Keratinocyte (primary cell): ENCODE measurements at regions not wholly inside any gene's neighbourhood (a gene's known extent, or its start where the extent isn't known, plus 50 kb on each side); places are given as distances from the start of the nearest gene placed in this dataset.

ENCODE experiments used
- DNase-seq: peaks from one replicate; pipeline ENCODE4 v3.0.0-alpha.2; 2011; ENCODE audit warnings: low read depth, missing footprints, low spot score
- FAIRE-seq: peaks from 2 replicates; lab custom pipeline; 2011; peaks lifted over from hg19 to GRCh38; lab: Jason Lieb, UNC
- H2AFZ ChIP-seq: 2 replicates; pipeline ENCODE4 v1.6.0; 2012; ENCODE audit warnings: low read length, control low read depth, inconsistent platforms; ENCODE audit not compliant: control insufficient read depth
- H3K27ac ChIP-seq: 2 replicates; pipeline ENCODE4 v1.5.1; 2011; ENCODE audit warnings: low read length; ENCODE audit not compliant: control insufficient read depth, insufficient read depth
- H3K27me3 ChIP-seq: 3 replicates; pipeline ENCODE4 v1.6.0; 2011; ENCODE audit warnings: low read length; ENCODE audit not compliant: control insufficient read depth, insufficient read depth; ENCODE audit errors: extremely low read depth
- H3K36me3 ChIP-seq, 2 experiments: 2 replicates in 1 of 2; 3 replicates in 1 of 2; pipeline ENCODE4 v1.5.1; 2011; ENCODE audit warnings: low read length in 2 of 2, mild to moderate bottlenecking in 1 of 2; ENCODE audit not compliant: control insufficient read depth in 2 of 2, insufficient read depth in 2 of 2; ENCODE audit errors: extremely low read depth in 1 of 2
- H3K4me1 ChIP-seq: 3 replicates; pipeline ENCODE4 v1.5.1; 2011; ENCODE audit warnings: low read length; ENCODE audit not compliant: control insufficient read depth, insufficient read depth; ENCODE audit errors: extremely low read depth
- H3K4me2 ChIP-seq: 3 replicates; pipeline ENCODE4 v1.6.0; 2011; ENCODE audit warnings: low read depth, low read length; ENCODE audit not compliant: control insufficient read depth, insufficient read depth; ENCODE audit errors: extremely low read depth
- H3K4me3 ChIP-seq, 3 experiments: fragments of 200-600 bp in 1 of 3; sonication (generic) in 1 of 3; 2 replicates in 2 of 3; 3 replicates in 1 of 3; pipeline ENCODE4 v1.5.1; 2011 to 2016; ENCODE audit warnings: low read length in 3 of 3, mild to moderate bottlenecking in 3 of 3, control low read depth in 2 of 3, inconsistent platforms in 1 of 3, low read depth in 1 of 3, mixed read lengths in 1 of 3, mixed run types in 1 of 3, moderate library complexity in 1 of 3; ENCODE audit not compliant: control insufficient read depth in 2 of 3, insufficient read depth in 2 of 3; ENCODE audit errors: extremely low read depth in 1 of 3
- H3K79me2 ChIP-seq: 2 replicates; pipeline ENCODE4 v1.6.0; 2012; ENCODE audit warnings: low read length; ENCODE audit not compliant: control insufficient read depth, insufficient read depth
- H3K9ac ChIP-seq: 3 replicates; pipeline ENCODE4 v1.6.0; 2011; ENCODE audit warnings: low read length; ENCODE audit not compliant: control insufficient read depth, insufficient read depth; ENCODE audit errors: extremely low read depth
- H3K9me1 ChIP-seq: 3 replicates; pipeline ENCODE4 v1.6.0; 2011; ENCODE audit warnings: low read length; ENCODE audit not compliant: control insufficient read depth, insufficient read depth; ENCODE audit errors: extremely low read depth
- H3K9me3 ChIP-seq: 2 replicates; pipeline ENCODE4 v1.5.1; 2012; ENCODE audit warnings: low read depth, low read length; ENCODE audit not compliant: control insufficient read depth
- H4K20me1 ChIP-seq: 3 replicates; pipeline ENCODE4 v1.6.0; 2011; ENCODE audit warnings: low read length; ENCODE audit not compliant: control insufficient read depth, insufficient read depth; ENCODE audit errors: extremely low read depth
- EZH2 ChIP-seq: IDR thresholded peaks from one replicate; pipeline ENCODE4 v1.6.1; 2012; ENCODE audit warnings: inconsistent platforms, mild to moderate bottlenecking, low read length, moderate library complexity
- dilution Hi-C: fragments of 300-500 bp; cut with MboI; formaldehyde crosslinking; loops from one replicate; pipeline ENCODE4 v1.7.0; 2020; ENCODE audit warnings: low sequenced_read_pairs; ENCODE audit not compliant: extremely low pct_ligation_motif_present
- TF ChIP-seq, protein P1 (sequence below), 3 experiments: IDR thresholded peaks in 1 of 3; conservative IDR thresholded peaks in 1 of 3; optimal IDR thresholded peaks in 1 of 3; 2 replicates in 2 of 3; 3 replicates in 1 of 3; pipeline versions ENCODE3 to v1.5.1; 2011; ENCODE audit warnings: low read length in 3 of 3, mild to moderate bottlenecking in 3 of 3, moderate library complexity in 2 of 3, control low read depth in 1 of 3, inconsistent platforms in 1 of 3; ENCODE audit not compliant: insufficient read depth in 2 of 3; ENCODE audit errors: extremely low read depth in 1 of 3

DNA sequence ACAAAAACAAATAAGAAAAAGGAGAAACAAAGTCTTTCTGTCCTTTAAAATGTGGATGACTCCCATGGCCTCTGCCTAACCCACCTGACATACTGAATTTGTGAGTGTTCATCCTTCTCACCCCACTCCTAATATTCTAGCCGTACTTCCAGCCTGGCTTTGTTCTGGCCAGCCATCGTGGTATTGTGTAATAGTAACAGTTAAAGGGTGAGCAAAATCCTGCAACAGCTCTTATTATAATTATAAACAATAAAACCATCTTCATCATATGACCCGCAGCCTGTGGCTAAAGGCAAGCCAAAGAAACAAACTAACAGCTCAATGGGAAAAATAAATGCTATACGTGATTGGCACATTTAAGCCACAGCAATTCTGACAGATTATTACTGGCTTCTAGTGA lies 721.6 kb upstream of the TENM4 start:
- H3K9ac ChIP-seq: no peak overlapping the region
- no peak overlapping the region for H2AFZ ChIP-seq
- dilution Hi-C loops: no loop called here
- no peak overlapping the region for H3K4me3 ChIP-seq
- no peaks in the 10 kb centered on the region for H3K9me1 ChIP-seq
- FAIRE-seq (no peak), DNase-seq (no peak)
- H4K20me1 ChIP-seq: no peaks in the 10 kb centered on the region
- no peak overlapping the region for H3K4me2 ChIP-seq
- peaks cover 14% of the 10 kb centered on the region for H3K4me1 ChIP-seq
- no peaks in the 10 kb centered on the region for H3K27me3 ChIP-seq
- H3K36me3 ChIP-seq: no peaks in the 10 kb centered on the region
- no peaks in the 10 kb centered on the region for H3K9me3 ChIP-seq
- H3K79me2 ChIP-seq: no peaks in the 10 kb centered on the region
- H3K27ac ChIP-seq: no peak overlapping the region
- TF ChIP-seq EZH2: no peak
- TF ChIP-seq, protein P1, sequence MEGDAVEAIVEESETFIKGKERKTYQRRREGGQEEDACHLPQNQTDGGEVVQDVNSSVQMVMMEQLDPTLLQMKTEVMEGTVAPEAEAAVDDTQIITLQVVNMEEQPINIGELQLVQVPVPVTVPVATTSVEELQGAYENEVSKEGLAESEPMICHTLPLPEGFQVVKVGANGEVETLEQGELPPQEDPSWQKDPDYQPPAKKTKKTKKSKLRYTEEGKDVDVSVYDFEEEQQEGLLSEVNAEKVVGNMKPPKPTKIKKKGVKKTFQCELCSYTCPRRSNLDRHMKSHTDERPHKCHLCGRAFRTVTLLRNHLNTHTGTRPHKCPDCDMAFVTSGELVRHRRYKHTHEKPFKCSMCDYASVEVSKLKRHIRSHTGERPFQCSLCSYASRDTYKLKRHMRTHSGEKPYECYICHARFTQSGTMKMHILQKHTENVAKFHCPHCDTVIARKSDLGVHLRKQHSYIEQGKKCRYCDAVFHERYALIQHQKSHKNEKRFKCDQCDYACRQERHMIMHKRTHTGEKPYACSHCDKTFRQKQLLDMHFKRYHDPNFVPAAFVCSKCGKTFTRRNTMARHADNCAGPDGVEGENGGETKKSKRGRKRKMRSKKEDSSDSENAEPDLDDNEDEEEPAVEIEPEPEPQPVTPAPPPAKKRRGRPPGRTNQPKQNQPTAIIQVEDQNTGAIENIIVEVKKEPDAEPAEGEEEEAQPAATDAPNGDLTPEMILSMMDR (optimal IDR thresholded peaks at IDR 0.05 in 1 of 3, IDR thresholded peaks at IDR 0.05 in 1 of 3, conservative IDR thresholded peaks at IDR 0.05 in 1 of 3; ENCODE audit: extremely low read depth in 1 of 3, insufficient read depth in 2 of 3, low read length in 3 of 3): no peak

DNA sequence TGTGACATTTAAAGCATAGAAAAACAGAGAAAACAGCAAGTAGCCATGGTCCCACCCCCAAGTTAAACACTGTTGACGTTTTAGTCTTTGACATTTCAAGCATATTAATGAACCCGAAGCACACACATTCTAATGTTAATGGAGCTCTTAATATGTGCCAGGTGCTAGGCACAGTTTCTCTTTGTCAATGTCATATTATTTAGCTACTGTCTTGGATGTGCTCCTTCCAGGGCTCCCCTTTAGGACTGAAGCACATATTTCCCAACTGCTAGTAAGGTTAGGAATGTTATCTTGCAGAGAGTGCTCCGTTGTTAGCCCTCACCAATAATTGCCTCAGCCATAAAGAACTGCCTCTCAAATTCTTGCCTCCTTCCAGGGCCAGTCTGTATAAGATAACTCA lies 716.6 kb upstream of the TENM4 start:
- Histone ChIP-seq H3K4me1 (peaks cover 1% of the 10 kb centered on the region), H3K9me3 (no peaks in the 10 kb centered on the region), H3K36me3 (no peaks in the 10 kb centered on the region), H3K9ac (no peak overlapping the region), H3K27ac (no peak overlapping the region), H3K4me3 (no peak overlapping the region), H3K79me2 (no peaks in the 10 kb centered on the region), H2AFZ (no peak overlapping the region), H3K27me3 (no peaks in the 10 kb centered on the region), H3K4me2 (no peak overlapping the region), H4K20me1 (no peaks in the 10 kb centered on the region), H3K9me1 (no peaks in the 10 kb centered on the region)
- DNase-seq (no peak), FAIRE-seq (no peak)
- dilution Hi-C loops: no loop called here
- TF ChIP-seq EZH2: no peak
- TF ChIP-seq, protein P1 (optimal IDR thresholded peaks at IDR 0.05 in 1 of 3, IDR thresholded peaks at IDR 0.05 in 1 of 3, conservative IDR thresholded peaks at IDR 0.05 in 1 of 3; ENCODE audit: extremely low read depth in 1 of 3, insufficient read depth in 2 of 3, low read length in 3 of 3): no peak
